Transverse colon (tissue), 3 donors: ENCODE measurements at regions not wholly inside any gene's neighbourhood (a gene's known extent, or its start where the extent isn't known, plus 50 kb on each side); places are given as distances from the start of the nearest gene placed in this dataset.

Experiments
- POLR2A ChIP-seq: fragments of 450-650 bp; IDR thresholded peaks from one replicate; pipeline ENCODE4 v1.6.1; 2016; ENCODE audit warnings: antibody characterized with exemption, mild to moderate bottlenecking, moderate library complexity
- TF ChIP-seq, protein P1 (sequence below), 5 experiments: fragments of 200-600 bp in 3 of 5; fragments of 450-650 bp in 2 of 5; sonication (generic) in 3 of 5; IDR thresholded peaks; 1 replicate in 2 of 5; 2 replicates in 3 of 5; pipeline ENCODE4 v1.5.1; 2016 to 2017; ENCODE audit warnings: antibody characterized with exemption in 5 of 5, inconsistent platforms in 3 of 5, mild to moderate bottlenecking in 2 of 5, moderate library complexity in 1 of 5

DNA sequence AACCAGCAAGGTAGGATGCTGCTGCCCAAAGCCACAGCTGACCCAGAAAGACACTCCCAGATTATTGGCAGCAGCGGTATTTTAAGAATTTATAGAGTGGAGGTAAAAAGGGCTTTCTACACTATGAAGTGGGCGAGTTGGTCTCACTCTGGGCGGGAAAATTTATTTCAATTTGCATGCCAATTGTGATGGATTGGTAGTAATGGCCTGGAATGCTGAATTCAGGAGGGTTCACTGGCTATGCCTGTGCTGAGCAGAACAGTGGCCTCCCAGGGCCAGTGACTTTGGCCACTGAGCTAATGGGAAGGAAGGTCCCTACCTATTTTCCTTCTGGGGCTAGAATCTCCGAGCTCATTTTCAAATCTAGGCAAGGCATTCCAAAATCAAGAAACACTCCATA is 243.5 kb downstream of the TSHZ3 start:
- no peak for TF ChIP-seq POLR2A
- TF ChIP-seq, protein P1, sequence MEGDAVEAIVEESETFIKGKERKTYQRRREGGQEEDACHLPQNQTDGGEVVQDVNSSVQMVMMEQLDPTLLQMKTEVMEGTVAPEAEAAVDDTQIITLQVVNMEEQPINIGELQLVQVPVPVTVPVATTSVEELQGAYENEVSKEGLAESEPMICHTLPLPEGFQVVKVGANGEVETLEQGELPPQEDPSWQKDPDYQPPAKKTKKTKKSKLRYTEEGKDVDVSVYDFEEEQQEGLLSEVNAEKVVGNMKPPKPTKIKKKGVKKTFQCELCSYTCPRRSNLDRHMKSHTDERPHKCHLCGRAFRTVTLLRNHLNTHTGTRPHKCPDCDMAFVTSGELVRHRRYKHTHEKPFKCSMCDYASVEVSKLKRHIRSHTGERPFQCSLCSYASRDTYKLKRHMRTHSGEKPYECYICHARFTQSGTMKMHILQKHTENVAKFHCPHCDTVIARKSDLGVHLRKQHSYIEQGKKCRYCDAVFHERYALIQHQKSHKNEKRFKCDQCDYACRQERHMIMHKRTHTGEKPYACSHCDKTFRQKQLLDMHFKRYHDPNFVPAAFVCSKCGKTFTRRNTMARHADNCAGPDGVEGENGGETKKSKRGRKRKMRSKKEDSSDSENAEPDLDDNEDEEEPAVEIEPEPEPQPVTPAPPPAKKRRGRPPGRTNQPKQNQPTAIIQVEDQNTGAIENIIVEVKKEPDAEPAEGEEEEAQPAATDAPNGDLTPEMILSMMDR (IDR thresholded peaks at IDR 0.05) = no peak
